ENCODE measurements at regions not wholly inside any gene's neighbourhood (a gene's known extent, or its start where the extent isn't known, plus 50 kb on each side); places are given as distances from the start of the nearest gene placed in this dataset.

DNA sequence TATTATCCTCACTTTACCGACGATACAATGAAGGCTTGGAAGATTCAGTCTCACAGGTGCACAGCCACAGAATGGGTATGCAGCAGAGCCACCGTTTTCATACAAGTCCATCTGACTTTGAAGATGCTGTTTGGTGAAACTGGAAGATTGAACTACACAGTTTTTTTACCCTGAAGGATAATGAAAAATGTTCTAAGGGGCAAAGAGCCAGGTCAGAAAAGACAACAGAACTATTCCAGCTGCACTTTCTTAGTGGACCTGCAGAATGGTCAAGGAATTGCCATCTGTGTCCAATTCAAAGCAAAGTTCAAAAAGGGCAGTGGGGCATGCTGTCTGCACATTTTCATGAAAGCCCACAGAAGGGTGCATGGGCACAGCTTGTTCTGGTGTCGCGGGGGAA lies 127.6 kb upstream of the PDZRN3 start:
- no peak overlapping the region for H3K27ac ChIP-seq
- no peak for TF ChIP-seq ZFX (IDR thresholded peaks at IDR 0.05)
- TF ChIP-seq, protein P1, sequence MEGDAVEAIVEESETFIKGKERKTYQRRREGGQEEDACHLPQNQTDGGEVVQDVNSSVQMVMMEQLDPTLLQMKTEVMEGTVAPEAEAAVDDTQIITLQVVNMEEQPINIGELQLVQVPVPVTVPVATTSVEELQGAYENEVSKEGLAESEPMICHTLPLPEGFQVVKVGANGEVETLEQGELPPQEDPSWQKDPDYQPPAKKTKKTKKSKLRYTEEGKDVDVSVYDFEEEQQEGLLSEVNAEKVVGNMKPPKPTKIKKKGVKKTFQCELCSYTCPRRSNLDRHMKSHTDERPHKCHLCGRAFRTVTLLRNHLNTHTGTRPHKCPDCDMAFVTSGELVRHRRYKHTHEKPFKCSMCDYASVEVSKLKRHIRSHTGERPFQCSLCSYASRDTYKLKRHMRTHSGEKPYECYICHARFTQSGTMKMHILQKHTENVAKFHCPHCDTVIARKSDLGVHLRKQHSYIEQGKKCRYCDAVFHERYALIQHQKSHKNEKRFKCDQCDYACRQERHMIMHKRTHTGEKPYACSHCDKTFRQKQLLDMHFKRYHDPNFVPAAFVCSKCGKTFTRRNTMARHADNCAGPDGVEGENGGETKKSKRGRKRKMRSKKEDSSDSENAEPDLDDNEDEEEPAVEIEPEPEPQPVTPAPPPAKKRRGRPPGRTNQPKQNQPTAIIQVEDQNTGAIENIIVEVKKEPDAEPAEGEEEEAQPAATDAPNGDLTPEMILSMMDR (conservative IDR thresholded peaks at IDR 0.05): no peak

DNA sequence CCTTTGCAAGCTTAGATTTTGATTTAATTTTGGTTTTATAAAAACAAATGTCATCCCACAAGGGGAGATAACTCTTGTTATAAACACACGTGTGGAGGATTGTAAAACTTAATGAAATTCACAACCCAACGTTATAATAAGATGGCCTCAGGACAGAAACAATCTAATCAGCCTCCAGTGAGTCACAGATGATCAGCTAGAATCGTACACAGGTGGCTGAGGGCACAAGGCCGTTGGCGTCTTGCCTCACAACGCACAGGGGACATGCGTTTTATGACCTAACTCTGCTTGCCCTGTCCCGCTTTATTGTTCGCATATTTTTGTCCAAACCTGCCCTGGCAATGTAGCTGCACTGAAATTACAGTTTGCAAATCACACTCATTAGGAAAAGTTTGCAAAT lies 121.9 kb upstream of the PDZRN3 start:
- no peak overlapping the region for H3K27ac ChIP-seq
- TF ChIP-seq, protein P1 (conservative IDR thresholded peaks at IDR 0.05): no peak
- TF ChIP-seq ZFX (IDR thresholded peaks at IDR 0.05): no peak

DNA sequence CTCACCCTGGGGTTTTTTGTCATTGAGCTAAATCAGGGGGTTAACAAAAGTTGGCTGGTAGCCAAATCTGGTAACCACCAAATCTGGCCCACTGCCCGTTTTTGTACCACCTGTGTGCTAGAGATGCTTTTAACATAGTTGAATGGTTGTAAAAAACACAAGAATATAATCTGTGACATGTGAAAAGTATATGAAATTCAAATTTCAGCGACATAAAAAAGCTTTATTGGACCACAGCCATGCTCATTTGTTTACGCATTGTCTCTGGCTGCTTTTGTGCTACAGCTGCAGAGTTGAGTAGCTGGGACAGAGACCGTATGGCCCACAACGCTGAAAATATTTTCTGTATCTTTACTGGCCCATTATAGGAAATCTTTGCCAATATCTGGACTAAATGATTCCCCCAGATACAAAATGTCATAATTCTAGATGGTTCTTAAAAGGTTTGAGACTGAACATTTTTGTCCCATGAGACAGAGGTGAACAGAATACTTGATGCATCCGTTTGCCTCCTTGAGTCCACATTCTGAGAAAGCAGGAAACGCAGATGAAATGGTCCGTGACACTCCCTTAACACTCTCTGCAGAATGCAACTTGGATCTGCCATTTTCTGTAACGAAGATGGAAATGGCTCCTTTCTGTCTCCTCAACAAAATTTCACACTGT lies 120.9 kb upstream of the PDZRN3 start:
- no peak for TF ChIP-seq ZFX (IDR thresholded peaks at IDR 0.05)
- TF ChIP-seq, protein P1 (conservative IDR thresholded peaks at IDR 0.05): no peak
- H3K27ac ChIP-seq: no peak overlapping the region

DNA sequence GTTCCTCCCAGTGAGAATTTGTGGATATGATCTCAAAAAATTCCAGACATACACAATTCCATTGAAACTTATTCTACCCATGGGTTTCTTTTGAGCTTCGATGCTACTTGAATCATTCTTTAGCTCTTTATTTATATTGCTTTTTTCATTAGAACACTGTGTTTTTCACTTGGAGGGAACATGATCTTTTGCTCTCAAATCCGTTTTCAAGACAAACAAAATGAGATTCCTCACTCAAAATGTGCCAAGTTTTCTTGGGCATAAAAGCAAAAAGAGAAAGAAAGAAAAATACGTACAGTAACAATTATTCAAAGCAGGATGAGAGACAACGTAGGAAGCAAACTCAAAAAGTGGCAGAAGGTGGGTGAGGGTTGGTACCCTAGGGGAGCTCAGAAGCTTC lies 118.8 kb upstream of the PDZRN3 start:
- TF ChIP-seq, protein P1 (conservative IDR thresholded peaks at IDR 0.05): no peak
- TF ChIP-seq ZFX (IDR thresholded peaks at IDR 0.05): no peak
- peak overlapping the region; percentile 64 for H3K27ac ChIP-seq

DNA sequence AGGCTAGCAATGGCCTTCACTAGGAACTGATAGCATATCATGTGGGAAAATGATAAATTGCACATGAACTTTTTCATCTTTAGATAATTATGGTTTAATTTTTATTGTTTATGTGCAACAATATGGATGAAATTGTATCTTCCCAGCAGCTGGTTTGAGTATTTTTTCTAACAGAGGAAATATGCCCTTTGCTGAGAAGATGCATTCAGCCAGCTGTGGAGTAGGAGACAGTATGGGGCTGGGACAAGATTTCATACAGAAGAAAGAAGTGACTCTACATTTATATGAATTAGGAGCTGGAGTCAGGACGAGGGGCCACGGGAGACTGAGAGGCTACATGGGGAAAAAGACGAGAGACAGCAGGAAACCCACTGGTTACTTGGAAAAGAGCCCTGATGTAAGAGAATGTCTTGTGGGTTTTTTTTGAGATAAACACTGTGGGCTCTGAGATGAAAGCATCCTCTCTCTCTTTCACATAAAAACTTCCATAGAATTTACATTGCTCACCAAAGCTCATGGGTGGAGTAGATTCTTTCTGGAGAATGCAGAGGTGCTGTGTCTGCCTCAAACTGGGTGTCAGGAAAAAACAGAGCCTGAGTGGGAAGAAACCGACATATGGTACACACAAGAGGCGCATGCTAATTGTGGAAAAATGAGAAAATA lies 115.2 kb upstream of the PDZRN3 start:
- TF ChIP-seq ZFX (IDR thresholded peaks at IDR 0.05): no peak
- TF ChIP-seq, protein P1 (conservative IDR thresholded peaks at IDR 0.05): no peak
- no peak overlapping the region for H3K27ac ChIP-seq

DNA sequence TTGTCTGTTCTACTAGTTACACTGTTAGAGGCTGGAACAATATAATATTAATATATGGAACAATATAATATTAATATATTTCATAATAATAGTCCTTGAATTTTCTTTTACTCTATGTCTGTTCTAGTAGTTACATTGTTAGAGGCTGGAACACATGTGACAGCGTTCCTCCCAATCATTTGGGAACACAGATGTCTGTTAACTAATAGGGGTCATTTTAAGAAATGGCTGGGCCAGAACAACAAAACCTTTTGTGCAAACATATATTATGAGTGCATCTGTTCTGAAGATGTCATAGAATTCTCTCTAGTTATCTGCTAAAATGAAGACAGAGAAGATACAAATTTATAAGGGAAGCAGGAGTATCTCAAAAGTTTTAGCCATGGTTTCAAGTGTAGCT lies 114.0 kb upstream of the PDZRN3 start:
- TF ChIP-seq ZFX (IDR thresholded peaks at IDR 0.05): no peak
- TF ChIP-seq, protein P1 (conservative IDR thresholded peaks at IDR 0.05): no peak
- H3K27ac ChIP-seq: no peak overlapping the region

DNA sequence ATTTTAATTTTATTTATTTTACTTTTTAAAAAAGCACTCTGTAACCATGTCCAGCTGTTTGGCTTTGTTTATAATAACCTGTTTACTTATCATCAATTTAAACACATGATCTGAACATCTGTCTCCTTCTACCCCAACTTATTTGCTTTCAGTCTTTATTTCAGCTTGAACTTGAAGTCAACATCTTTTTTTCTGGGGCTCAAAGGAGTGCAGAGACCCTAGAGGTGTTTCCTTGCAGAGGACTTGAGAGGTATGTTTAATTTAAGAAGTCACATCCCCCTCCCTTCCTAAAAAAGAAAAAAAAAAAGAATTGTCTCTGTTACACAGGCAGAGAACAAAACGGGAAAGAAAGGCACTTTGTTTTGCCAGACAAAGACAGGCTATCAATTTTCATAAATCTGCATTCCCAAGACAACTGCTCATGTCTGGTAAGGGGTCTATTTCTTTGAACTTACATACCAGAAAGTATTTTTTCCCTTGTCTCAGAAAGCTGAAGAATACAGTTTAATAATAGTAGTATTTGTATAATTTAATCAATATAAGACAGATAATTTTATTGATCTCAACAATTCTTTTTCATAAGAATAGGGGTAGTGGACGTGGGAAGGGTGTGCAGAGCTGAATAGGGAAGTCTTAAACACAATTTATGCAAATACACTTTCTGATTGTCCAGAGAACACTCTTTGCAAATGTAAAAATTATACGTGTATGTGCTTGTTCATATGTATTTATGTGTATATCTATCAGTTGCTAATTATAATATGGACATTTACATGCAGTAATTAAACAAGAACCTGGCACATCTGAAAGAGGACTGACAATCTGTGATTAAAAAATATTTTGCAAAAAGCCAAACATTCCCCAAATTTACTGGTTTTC lies 109.7 kb upstream of the PDZRN3 start:
- no peak overlapping the region for H3K27ac ChIP-seq
- TF ChIP-seq ZFX (IDR thresholded peaks at IDR 0.05): no peak
- TF ChIP-seq, protein P1 (conservative IDR thresholded peaks at IDR 0.05): no peak

All from C4-2B (cell line).